HEK293 (cell line): ENCODE measurements at regions not wholly inside any gene's neighbourhood (a gene's known extent, or its start where the extent isn't known, plus 50 kb on each side); places are given as distances from the start of the nearest gene placed in this dataset.

ENCODE experiments used
- CTCF ChIA-PET: fragments of 350-600 bp; formaldehyde crosslinking; extraction: SDS; loops from one replicate; lab custom pipeline; 2021; ENCODE audit warnings: antibody characterized with exemption; lab: Yijun Ruan, JAX
- POLR2A ChIA-PET: fragments of 300-600 bp; formaldehyde crosslinking; extraction: SDS; loops from one replicate; lab custom pipeline; 2020; ENCODE audit warnings: antibody characterized with exemption, inconsistent platforms; lab: Yijun Ruan, JAX
- H3K27ac ChIP-seq: fragments of 200-500 bp; sonication (Bioruptor generic); 2 replicates; pipeline ENCODE4 v1.5.1; 2014; ENCODE audit warnings: low read depth, low read length, control low read depth, inconsistent platforms; ENCODE audit errors: extremely low read depth
- H3K36me3 ChIP-seq, 2 experiments: fragments of 200-500 bp in 1 of 2; sonication (Bioruptor generic) in 1 of 2; 1 replicate in 1 of 2; 2 replicates in 1 of 2; pipeline ENCODE4 v1.5.1; 2014 to 2017; ENCODE audit warnings: inconsistent platforms in 2 of 2, low read length in 2 of 2; ENCODE audit not compliant: control insufficient read depth in 2 of 2, insufficient read depth in 1 of 2
- H3K4me1 ChIP-seq: fragments of 200-500 bp; sonication (Bioruptor generic); 2 replicates; pipeline ENCODE4 v1.5.1; 2014; ENCODE audit warnings: mild to moderate bottlenecking, low read length, inconsistent platforms; ENCODE audit not compliant: control insufficient read depth, insufficient read depth
- H3K4me3 ChIP-seq: 2 replicates; pipeline ENCODE4 v1.5.1; 2011; ENCODE audit warnings: low read depth, mild to moderate bottlenecking, control low read depth, low read length, moderate library complexity
- H3K9me3 ChIP-seq: fragments of 200-500 bp; sonication (Bioruptor generic); 2 replicates; pipeline ENCODE4 v1.5.1; 2014; ENCODE audit warnings: low read depth, low read length, inconsistent platforms; ENCODE audit not compliant: control insufficient read depth, insufficient read depth
- ZFP69B ChIP-seq: fragments of 450-650 bp; formaldehyde crosslinking; IDR thresholded peaks from 2 replicates; pipeline ENCODE4 v1.5.1; 2016; ENCODE audit warnings: missing biosample characterization, missing genetic modification characterization
- ZNF138 ChIP-seq: fragments of 450-650 bp; formaldehyde crosslinking; IDR thresholded peaks from 2 replicates; pipeline ENCODE4 v1.5.1; 2016; ENCODE audit warnings: missing biosample characterization, missing genetic modification characterization, borderline replicate concordance
- ZNF155 ChIP-seq: fragments of 450-650 bp; formaldehyde crosslinking; IDR thresholded peaks from 2 replicates; pipeline ENCODE4 v1.5.1; 2016; ENCODE audit warnings: missing biosample characterization, missing genetic modification characterization
- ZNF221 ChIP-seq: fragments of 450-650 bp; formaldehyde crosslinking; IDR thresholded peaks from 2 replicates; pipeline ENCODE4 v1.5.1; 2017; ENCODE audit warnings: missing biosample characterization, missing genetic modification characterization, borderline replicate concordance
- ZNF350 ChIP-seq: fragments of 450-650 bp; formaldehyde crosslinking; IDR thresholded peaks from 2 replicates; pipeline ENCODE4 v1.5.0; 2017; ENCODE audit warnings: missing biosample characterization, mild to moderate bottlenecking, missing genetic modification characterization
- ZNF529 ChIP-seq: fragments of 450-650 bp; formaldehyde crosslinking; IDR thresholded peaks from 2 replicates; pipeline ENCODE4 v1.5.1; 2017; ENCODE audit warnings: missing genetic modification characterization, missing biosample characterization; ENCODE audit not compliant: insufficient replicate concordance
- ZNF664 ChIP-seq: fragments of 450-650 bp; formaldehyde crosslinking; IDR thresholded peaks from 2 replicates; pipeline ENCODE4 v1.5.1; 2016; ENCODE audit warnings: missing biosample characterization, missing genetic modification characterization
- ZNF768 ChIP-seq: fragments of 450-650 bp; formaldehyde crosslinking; IDR thresholded peaks from 2 replicates; pipeline ENCODE4 v1.5.1; 2018; ENCODE audit warnings: missing biosample characterization, mild to moderate bottlenecking, missing genetic modification characterization
- ZNF837 ChIP-seq: fragments of 450-650 bp; formaldehyde crosslinking; IDR thresholded peaks from 2 replicates; pipeline ENCODE4 v1.5.1; 2016; ENCODE audit warnings: missing biosample characterization, missing genetic modification characterization
- TF ChIP-seq, protein P1 (sequence below): fragments of 450-650 bp; formaldehyde crosslinking; IDR thresholded peaks from 2 replicates; pipeline ENCODE4 v1.5.1; 2016; ENCODE audit warnings: missing biosample characterization, missing genetic modification characterization
- TF ChIP-seq, protein P2 (sequence below): fragments of 450-650 bp; formaldehyde crosslinking; IDR thresholded peaks from 2 replicates; pipeline ENCODE4 v1.5.1; 2016; ENCODE audit warnings: missing biosample characterization, missing genetic modification characterization, borderline replicate concordance
- TF ChIP-seq, protein P3 (sequence below): fragments of 450-650 bp; formaldehyde crosslinking; IDR thresholded peaks from 2 replicates; pipeline ENCODE4 v1.5.1; 2017; ENCODE audit warnings: missing biosample characterization, missing genetic modification characterization

DNA sequence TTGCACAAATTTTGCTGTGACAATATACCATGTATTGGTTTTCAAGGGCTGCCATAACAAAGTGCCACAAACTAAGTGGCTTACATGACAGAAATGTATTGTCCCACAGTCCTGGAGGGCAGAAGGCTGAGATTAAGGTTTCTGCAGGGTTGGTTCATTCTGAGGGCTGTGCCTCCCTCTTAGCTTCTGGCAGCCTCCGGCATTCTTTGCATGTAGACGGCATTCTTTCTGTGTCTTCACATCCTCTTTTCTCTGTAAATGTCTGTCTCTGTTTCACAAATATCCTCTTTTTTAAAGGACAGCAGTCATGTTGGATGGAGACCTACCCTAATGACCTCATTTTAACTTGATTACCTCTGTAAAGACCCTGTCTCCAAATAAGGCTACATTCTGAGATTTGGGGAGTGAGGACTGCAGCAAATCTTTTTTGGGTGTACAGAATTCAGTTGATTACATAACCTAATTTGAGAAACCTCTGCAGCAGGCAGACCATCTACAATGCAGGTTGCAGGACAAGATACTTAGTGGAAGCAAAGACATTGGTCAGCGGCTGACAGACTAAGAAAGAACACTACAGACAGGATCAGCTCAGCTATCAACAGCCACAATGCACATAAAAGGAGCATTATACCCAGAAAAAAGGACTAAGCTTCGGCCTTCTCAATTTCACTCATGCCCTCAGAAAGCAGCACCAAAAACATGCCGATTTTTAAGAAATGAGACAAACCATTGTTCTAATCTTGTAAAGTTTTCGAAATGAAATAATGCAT lies 84.6 kb upstream of the FAM3C start:
- H3K4me3 ChIP-seq, result no peak overlapping the region
- no peaks in the 10 kb centered on the region for H3K4me1 ChIP-seq
- CTCF ChIA-PET, result interaction anchor here (0.7 kb wide), 1 partner anchor 99 kb away, joined by 3 read pairs; no protein-coding TSS in a partner anchor
- H3K9me3 ChIP-seq, result no peaks in the 10 kb centered on the region
- H3K36me3 ChIP-seq, result no peaks in the 10 kb centered on the region
- POLR2A ChIA-PET, result interaction anchor here (0.8 kb wide), 1 partner anchor 33 kb away, joined by 3 read pairs; no protein-coding TSS in a partner anchor
- no peak overlapping the region for H3K27ac ChIP-seq
- no peak for TF ChIP-seq ZNF155 (tag by site-specific recombination)
- TF ChIP-seq, protein P1, sequence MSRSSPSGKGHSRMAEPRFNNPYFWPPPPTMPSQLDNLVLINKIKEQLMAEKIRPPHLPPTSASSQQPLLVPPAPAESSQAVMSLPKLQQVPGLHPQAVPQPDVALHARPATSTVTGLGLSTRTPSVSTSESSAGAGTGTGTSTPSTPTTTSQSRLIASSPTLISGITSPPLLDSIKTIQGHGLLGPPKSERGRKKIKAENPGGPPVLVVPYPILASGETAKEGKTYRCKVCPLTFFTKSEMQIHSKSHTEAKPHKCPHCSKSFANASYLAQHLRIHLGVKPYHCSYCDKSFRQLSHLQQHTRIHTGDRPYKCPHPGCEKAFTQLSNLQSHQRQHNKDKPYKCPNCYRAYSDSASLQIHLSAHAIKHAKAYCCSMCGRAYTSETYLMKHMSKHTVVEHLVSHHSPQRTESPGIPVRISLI (tag by site-specific recombination), result no peak
- TF ChIP-seq ZFP69B (tag by site-specific recombination), result no peak
- TF ChIP-seq ZNF768, result no peak

DNA sequence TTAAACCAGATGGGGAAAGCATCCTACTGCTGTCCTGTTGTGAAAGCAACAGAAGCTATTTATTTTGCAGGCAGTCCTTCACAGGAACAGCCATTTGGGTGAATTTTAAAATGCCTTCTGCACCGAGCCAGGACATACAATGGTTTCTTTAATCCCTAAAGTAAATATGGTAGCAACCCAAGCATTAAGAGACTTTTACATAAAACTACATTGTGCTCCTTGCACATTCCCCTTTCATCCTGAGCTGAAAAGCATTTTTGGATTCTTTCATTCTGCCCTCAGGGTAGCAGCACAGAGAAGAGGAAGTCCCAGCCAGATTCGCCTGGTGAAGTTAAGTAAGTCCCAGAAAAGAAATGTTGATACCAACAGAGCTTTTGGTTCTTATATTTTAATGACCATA lies 84.0 kb upstream of the FAM3C start:
- POLR2A ChIA-PET, result no interaction called here
- CTCF ChIA-PET, result no interaction called here

More for the DNA sequence above, 84.0 kb upstream of the FAM3C start:
- Histone ChIP-seq H3K4me1 (no peaks in the 10 kb centered on the region), H3K36me3 (no peaks in the 10 kb centered on the region), H3K4me3 (no peak overlapping the region), H3K9me3 (no peaks in the 10 kb centered on the region), H3K27ac (no peak overlapping the region)
- TF ChIP-seq ZNF350, result no peak
- TF ChIP-seq, protein P2, sequence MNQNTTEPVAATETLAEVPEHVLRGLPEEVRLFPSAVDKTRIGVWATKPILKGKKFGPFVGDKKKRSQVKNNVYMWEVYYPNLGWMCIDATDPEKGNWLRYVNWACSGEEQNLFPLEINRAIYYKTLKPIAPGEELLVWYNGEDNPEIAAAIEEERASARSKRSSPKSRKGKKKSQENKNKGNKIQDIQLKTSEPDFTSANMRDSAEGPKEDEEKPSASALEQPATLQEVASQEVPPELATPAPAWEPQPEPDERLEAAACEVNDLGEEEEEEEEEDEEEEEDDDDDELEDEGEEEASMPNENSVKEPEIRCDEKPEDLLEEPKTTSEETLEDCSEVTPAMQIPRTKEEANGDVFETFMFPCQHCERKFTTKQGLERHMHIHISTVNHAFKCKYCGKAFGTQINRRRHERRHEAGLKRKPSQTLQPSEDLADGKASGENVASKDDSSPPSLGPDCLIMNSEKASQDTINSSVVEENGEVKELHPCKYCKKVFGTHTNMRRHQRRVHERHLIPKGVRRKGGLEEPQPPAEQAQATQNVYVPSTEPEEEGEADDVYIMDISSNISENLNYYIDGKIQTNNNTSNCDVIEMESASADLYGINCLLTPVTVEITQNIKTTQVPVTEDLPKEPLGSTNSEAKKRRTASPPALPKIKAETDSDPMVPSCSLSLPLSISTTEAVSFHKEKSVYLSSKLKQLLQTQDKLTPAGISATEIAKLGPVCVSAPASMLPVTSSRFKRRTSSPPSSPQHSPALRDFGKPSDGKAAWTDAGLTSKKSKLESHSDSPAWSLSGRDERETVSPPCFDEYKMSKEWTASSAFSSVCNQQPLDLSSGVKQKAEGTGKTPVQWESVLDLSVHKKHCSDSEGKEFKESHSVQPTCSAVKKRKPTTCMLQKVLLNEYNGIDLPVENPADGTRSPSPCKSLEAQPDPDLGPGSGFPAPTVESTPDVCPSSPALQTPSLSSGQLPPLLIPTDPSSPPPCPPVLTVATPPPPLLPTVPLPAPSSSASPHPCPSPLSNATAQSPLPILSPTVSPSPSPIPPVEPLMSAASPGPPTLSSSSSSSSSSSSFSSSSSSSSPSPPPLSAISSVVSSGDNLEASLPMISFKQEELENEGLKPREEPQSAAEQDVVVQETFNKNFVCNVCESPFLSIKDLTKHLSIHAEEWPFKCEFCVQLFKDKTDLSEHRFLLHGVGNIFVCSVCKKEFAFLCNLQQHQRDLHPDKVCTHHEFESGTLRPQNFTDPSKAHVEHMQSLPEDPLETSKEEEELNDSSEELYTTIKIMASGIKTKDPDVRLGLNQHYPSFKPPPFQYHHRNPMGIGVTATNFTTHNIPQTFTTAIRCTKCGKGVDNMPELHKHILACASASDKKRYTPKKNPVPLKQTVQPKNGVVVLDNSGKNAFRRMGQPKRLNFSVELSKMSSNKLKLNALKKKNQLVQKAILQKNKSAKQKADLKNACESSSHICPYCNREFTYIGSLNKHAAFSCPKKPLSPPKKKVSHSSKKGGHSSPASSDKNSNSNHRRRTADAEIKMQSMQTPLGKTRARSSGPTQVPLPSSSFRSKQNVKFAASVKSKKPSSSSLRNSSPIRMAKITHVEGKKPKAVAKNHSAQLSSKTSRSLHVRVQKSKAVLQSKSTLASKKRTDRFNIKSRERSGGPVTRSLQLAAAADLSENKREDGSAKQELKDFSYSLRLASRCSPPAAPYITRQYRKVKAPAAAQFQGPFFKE (tag by site-specific recombination), result no peak
- no peak for TF ChIP-seq ZNF837 (tag by site-specific recombination)
- no peak for TF ChIP-seq ZNF138
- TF ChIP-seq ZNF664 (tag by site-specific recombination), result no peak
- TF ChIP-seq ZFP69B (tag by site-specific recombination), result no peak
- no peak for TF ChIP-seq ZNF221 (tag by site-specific recombination)
- TF ChIP-seq ZNF529, result no peak
- TF ChIP-seq, protein P3, sequence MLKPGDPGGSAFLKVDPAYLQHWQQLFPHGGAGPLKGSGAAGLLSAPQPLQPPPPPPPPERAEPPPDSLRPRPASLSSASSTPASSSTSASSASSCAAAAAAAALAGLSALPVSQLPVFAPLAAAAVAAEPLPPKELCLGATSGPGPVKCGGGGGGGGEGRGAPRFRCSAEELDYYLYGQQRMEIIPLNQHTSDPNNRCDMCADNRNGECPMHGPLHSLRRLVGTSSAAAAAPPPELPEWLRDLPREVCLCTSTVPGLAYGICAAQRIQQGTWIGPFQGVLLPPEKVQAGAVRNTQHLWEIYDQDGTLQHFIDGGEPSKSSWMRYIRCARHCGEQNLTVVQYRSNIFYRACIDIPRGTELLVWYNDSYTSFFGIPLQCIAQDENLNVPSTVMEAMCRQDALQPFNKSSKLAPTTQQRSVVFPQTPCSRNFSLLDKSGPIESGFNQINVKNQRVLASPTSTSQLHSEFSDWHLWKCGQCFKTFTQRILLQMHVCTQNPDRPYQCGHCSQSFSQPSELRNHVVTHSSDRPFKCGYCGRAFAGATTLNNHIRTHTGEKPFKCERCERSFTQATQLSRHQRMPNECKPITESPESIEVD (tag by site-specific recombination), result no peak
